HCT116 (cell line): ENCODE measurements at regions not wholly inside any gene's neighbourhood (a gene's known extent, or its start where the extent isn't known, plus 50 kb on each side); places are given as distances from the start of the nearest gene placed in this dataset.

Experiments
- ATAC-seq: fragments of 200-7000 bp; cut with Tn5 transposase; 2 replicates; pipeline ENCODE4 v1.9.1; 2020; ENCODE audit warnings: mild to moderate bottlenecking, moderate library complexity
- BruUV-seq: library from RNA; stranded (reverse); fragments of 400-500 nt; replicated peaks from 2 replicates; lab custom pipeline; 2021; lab: Mats Ljungman, UMichigan
- CTCF ChIA-PET: fragments of 300-600 bp; sonication (Branson Sonifier 250); formaldehyde crosslinking; loops from one replicate; lab custom pipeline; 2021; ENCODE audit warnings: antibody characterized with exemption; lab: Charles Lee
- POLR2A ChIA-PET: fragments of 300-600, 350-600 bp; sonication (Branson Sonifier 250); formaldehyde crosslinking; loops from one replicate; lab custom pipeline; 2021; ENCODE audit warnings: antibody characterized with exemption; lab: Charles Lee
- RAD21 ChIA-PET, 2 experiments: fragments of 300-600 bp; sonication (Branson Sonifier 250); formaldehyde crosslinking; loops; one replicate each; lab custom pipeline; 2023; ENCODE audit warnings: low total read pairs in 2 of 2; ENCODE audit not compliant: uncharacterized antibody in 2 of 2, unreplicated experiment in 2 of 2, low non-redundant PET in 1 of 2; lab: Charles Lee
- DNase-seq: peaks from one replicate; pipeline ENCODE4 v3.0.0-alpha.2; 2010; ENCODE audit warnings: low read depth, low spot score
- H2AFZ ChIP-seq: fragments of 200-600 bp; shearing (Covaris generic), sonication (generic); 2 replicates; pipeline ENCODE4 v1.6.1; 2017; ENCODE audit warnings: low read depth, mixed run types, mixed read lengths, antibody characterized with exemption, low read length; ENCODE audit not compliant: poor library complexity, severe bottlenecking
- H3K27ac ChIP-seq: 2 replicates; pipeline ENCODE4 v1.5.1; 2012; ENCODE audit warnings: low read depth, low read length
- H3K27me3 ChIP-seq: fragments of 200-600 bp; sonication (generic); 2 replicates; pipeline ENCODE4 v1.6.1; 2016; ENCODE audit warnings: mixed run types, low read length, mixed read lengths; ENCODE audit not compliant: insufficient read depth
- H3K36me3 ChIP-seq, 2 experiments: fragments of 200-500 bp in 1 of 2; fragments of 200-600 bp in 1 of 2; sonication (Bioruptor generic) in 1 of 2; sonication (generic) in 1 of 2; 2 replicates each; pipeline versions ENCODE4 v1.5.1 to v1.6.1; 2014 to 2016; ENCODE audit warnings: low read length in 2 of 2, inconsistent platforms in 1 of 2, mixed read lengths in 1 of 2, mixed run types in 1 of 2; ENCODE audit not compliant: insufficient read depth in 2 of 2, control insufficient read depth in 1 of 2
- H3K4me1 ChIP-seq, 2 experiments: fragments of 200-600 bp in 1 of 2; sonication (generic) in 1 of 2; 2 replicates each; pipeline versions ENCODE4 v1.5.1 to v1.6.1; 2012 to 2017; ENCODE audit warnings: low read length in 2 of 2, inconsistent platforms in 1 of 2, mild to moderate bottlenecking in 1 of 2, mixed read lengths in 1 of 2, mixed run types in 1 of 2, moderate library complexity in 1 of 2; ENCODE audit not compliant: insufficient read depth in 2 of 2, control insufficient read depth in 1 of 2
- H3K4me2 ChIP-seq: fragments of 200-600 bp; sonication (generic); 2 replicates; pipeline ENCODE4 v1.6.1; 2017; ENCODE audit warnings: mixed run types, low read length, mixed read lengths
- H3K4me3 ChIP-seq, 2 experiments: fragments of 200-600 bp in 1 of 2; sonication (generic) in 1 of 2; replicated peaks in 1 of 2; 2 replicates each; pipeline ENCODE4 v1.5.1; 2011 to 2016; ENCODE audit warnings: low read length in 2 of 2, control low read depth in 1 of 2, low read depth in 1 of 2, mild to moderate bottlenecking in 1 of 2, mixed read lengths in 1 of 2, mixed run types in 1 of 2
- H3K79me2 ChIP-seq: fragments of 200-600 bp; sonication (generic); 2 replicates; pipeline ENCODE4 v1.6.1; 2017; ENCODE audit warnings: mild to moderate bottlenecking, mixed run types, low read length, moderate library complexity, mixed read lengths; ENCODE audit not compliant: insufficient read depth
- H3K9ac ChIP-seq: fragments of 200-600 bp; sonication (generic); 2 replicates; pipeline ENCODE4 v1.6.1; 2016; ENCODE audit warnings: low read length, mixed read lengths
- H3K9me2 ChIP-seq: fragments of 200-600 bp; sonication (generic), shearing (Covaris generic); 2 replicates; pipeline ENCODE4 v1.6.1; 2017; ENCODE audit warnings: mixed run types, mild to moderate bottlenecking, moderate library complexity; ENCODE audit not compliant: insufficient read depth
- H3K9me3 ChIP-seq, 2 experiments: fragments of 200-500 bp in 1 of 2; fragments of 200-600 bp in 1 of 2; sonication (Bioruptor generic) in 1 of 2; sonication (generic) in 1 of 2; 2 replicates each; pipeline ENCODE4 v1.6.1; 2014 to 2017; ENCODE audit warnings: low read length in 2 of 2, mixed read lengths in 2 of 2, inconsistent platforms in 1 of 2, low read depth in 1 of 2, mild to moderate bottlenecking in 1 of 2, mixed run types in 1 of 2, moderate library complexity in 1 of 2; ENCODE audit not compliant: control insufficient read depth in 1 of 2, insufficient read depth in 1 of 2
- H4K20me1 ChIP-seq: fragments of 200-600 bp; sonication (generic), shearing (Covaris generic); 2 replicates; pipeline ENCODE4 v1.6.1; 2017; ENCODE audit warnings: mixed run types, mild to moderate bottlenecking, moderate library complexity; ENCODE audit not compliant: insufficient read depth
- MAX ChIP-seq: IDR thresholded peaks from 2 replicates; pipeline ENCODE4 v1.6.1; 2012
- POLR2A ChIP-seq: IDR thresholded peaks from 2 replicates; pipeline ENCODE4 v1.7.0; 2011; ENCODE audit warnings: borderline replicate concordance; ENCODE audit not compliant: insufficient read depth, insufficient read length; ENCODE audit errors: extremely low read depth
- REST ChIP-seq: IDR thresholded peaks from 2 replicates; pipeline ENCODE4 v1.6.1; 2012; ENCODE audit warnings: low read depth
- SIN3A ChIP-seq: IDR thresholded peaks from 2 replicates; pipeline ENCODE4 v1.6.1; 2012; ENCODE audit warnings: low read depth
- SRF ChIP-seq: IDR thresholded peaks from 2 replicates; pipeline ENCODE4 v1.6.1; 2012; ENCODE audit warnings: low read depth
- YY1 ChIP-seq: IDR thresholded peaks from 2 replicates; pipeline ENCODE4 v1.6.1; 2011; ENCODE audit warnings: low read length, low read depth, moderate library complexity, mild to moderate bottlenecking; ENCODE audit not compliant: insufficient replicate concordance; ENCODE audit errors: extremely low read depth
- ZBTB33 ChIP-seq: IDR thresholded peaks from 2 replicates; pipeline ENCODE4 v1.6.1; 2011; ENCODE audit warnings: mild to moderate bottlenecking, low read length, moderate library complexity; ENCODE audit not compliant: insufficient replicate concordance; ENCODE audit errors: extremely low read depth
- intact Hi-C: fragments of 100-400 bp; cut with micrococcal nuclease; formaldehyde crosslinking; loops from 2 replicates; pipeline ENCODE4 v1.10.0; 2022

- no peaks in the 10 kb centered on the region for H3K79me2 ChIP-seq
- no peak overlapping the region for H3K27ac ChIP-seq
- no peak overlapping the region for H3K4me2 ChIP-seq
- no peak overlapping the region for H3K4me3 ChIP-seq
- no peaks in the 10 kb centered on the region for H3K9me3 ChIP-seq
- H3K9ac ChIP-seq, result no peak overlapping the region
- TF ChIP-seq YY1, result no peak
- no peak for TF ChIP-seq REST
- no peak for TF ChIP-seq SIN3A
- POLR2A ChIA-PET, result no interaction called here
- DNase-seq (no peak), ATAC-seq (no peak)
- intact Hi-C loops, result no loop called here
- H3K4me1 ChIP-seq, result peaks cover 3 to 24% of the 10 kb centered on the region in 2 experiments; a peak in 2 of 4 replicates
- H3K36me3 ChIP-seq, result no peaks in the 10 kb centered on the region
- no peaks in the 10 kb centered on the region for H3K9me2 ChIP-seq
- CTCF ChIA-PET, result no interaction called here
- BruUV-seq, result no TSS peak
- no peak overlapping the region for H2AFZ ChIP-seq
- H3K27me3 ChIP-seq, result no peaks in the 10 kb centered on the region
- RAD21 ChIA-PET, result no interaction called here
- no peaks in the 10 kb centered on the region for H4K20me1 ChIP-seq
Observed at GRCh38 chr15:96234109-96234892, 96.2 kb upstream of the NR2F2 start.

GRCh38 chr15:96237002-96237401, 93.5 kb upstream of the NR2F2 start:
- no peak for DNase-seq

More at GRCh38 chr15:96237002-96237401, 93.5 kb upstream of the NR2F2 start:
- H3K4me1 ChIP-seq, result peaks cover 0 to 9% of the 10 kb centered on the region in 2 experiments; a peak in 1 of 4 replicates
- ChIA-PET POLR2A (no interaction called here), CTCF (no interaction called here), RAD21 (no interaction called here)
- H3K79me2 ChIP-seq, result no peaks in the 10 kb centered on the region
- no peaks in the 10 kb centered on the region for H3K9me3 ChIP-seq
- H3K27me3 ChIP-seq, result no peaks in the 10 kb centered on the region
- no peaks in the 10 kb centered on the region for H3K9me2 ChIP-seq
- no peak overlapping the region for H2AFZ ChIP-seq
- H3K36me3 ChIP-seq, result no peaks in the 10 kb centered on the region
- intact Hi-C loops, result no loop called here
- H4K20me1 ChIP-seq, result no peaks in the 10 kb centered on the region
- H3K4me2 ChIP-seq, result no peak overlapping the region
- H3K9ac ChIP-seq, result no peak overlapping the region
- no peak overlapping the region for H3K4me3 ChIP-seq
- BruUV-seq, result no TSS peak
- ATAC-seq, result no peak
- no peak overlapping the region for H3K27ac ChIP-seq
- TF ChIP-seq REST, result no peak
- TF ChIP-seq YY1, result no peak
- TF ChIP-seq ZBTB33, result no peak
- no peak for TF ChIP-seq MAX
- no peak for TF ChIP-seq POLR2A
- TF ChIP-seq SRF, result no peak
